Inferior parietal cortex (tissue), 1 donor: ENCODE measurements at regions not wholly inside any gene's neighbourhood (a gene's known extent, or its start where the extent isn't known, plus 50 kb on each side); places are given as distances from the start of the nearest gene placed in this dataset.
"Not testable (repeated sequence)": the region's sequence is repeated elsewhere in the genome, so short reads cannot be mapped to it uniquely, and the experiment has no call there.

Source experiments
- DNase-seq: peaks from one replicate; pipeline ENCODE4 v3.0.0-alpha.2; 2016; ENCODE audit errors: extremely low spot score

GRCh38 chr5:28328681-28329080 lies 1290.3 kb upstream of the CDH9 start:
- DNase-seq: no peak

DNA sequence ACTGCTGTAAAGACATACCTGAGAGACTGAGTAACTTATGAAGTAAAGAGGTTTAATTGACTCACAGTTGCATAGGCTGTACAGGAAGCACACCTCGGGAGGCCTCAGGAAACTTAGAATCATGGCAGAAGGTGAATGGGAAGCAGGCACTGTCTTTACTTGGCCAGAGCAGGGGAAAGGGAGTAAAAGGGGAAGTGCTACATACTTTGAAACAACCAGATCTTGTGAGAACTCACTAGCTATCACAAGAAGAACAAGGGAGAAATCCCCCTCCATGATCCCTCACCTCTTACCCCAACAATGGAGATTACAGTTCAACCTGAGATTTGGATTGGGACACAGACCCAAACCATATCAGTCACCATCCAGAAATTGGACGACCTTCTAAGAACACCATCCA lies 1285.8 kb upstream of the CDH9 start:
- DNase-seq: no peak

DNA sequence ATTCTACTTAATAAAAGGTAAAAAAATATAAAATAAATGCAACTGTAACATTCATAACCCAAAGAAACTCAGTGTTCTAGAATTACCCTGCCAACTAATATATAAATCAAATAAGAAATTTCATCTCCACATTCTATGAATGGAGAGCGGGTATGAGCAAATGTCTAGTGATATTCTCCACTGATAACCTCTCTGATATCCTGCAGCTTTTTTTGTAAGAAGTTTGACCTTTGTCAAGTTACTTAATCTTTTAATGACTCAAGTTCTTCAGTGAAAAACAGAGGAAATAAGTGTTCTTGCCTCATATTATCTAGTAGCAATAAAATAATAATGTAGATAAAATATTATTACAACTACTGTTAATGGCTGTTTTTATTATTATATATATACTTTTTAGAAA lies 1275.6 kb upstream of the CDH9 start:
- no peak for DNase-seq

DNA sequence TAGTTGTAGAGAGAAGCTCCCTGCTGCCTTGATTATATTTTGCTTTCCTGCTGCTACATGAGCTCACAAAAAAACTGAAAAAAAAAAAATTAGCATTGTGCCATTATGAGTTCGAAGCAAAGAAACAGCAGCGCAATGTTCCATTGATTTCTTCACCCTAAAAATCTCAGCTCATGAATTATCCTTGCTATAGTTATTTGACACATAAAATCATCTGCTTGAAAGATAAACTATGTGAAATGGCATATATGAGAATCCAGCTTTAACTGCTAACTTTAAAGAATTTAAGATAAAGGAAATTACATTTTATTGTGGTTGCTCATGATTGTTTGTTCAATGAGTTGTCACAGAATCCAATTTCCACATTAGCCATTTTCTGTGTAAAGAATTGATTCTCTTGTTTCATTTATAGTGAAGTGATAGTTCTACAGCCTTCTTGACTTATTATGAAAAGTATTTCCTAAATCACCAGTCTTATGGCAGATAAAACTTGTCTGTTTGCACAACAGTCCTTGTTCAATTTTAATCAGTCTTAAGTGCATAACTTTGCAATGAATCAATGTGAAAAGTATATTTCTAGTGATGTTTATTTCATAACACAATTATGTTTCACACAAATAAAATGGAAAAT lies 1275.0 kb upstream of the CDH9 start:
- no peak for DNase-seq

DNA sequence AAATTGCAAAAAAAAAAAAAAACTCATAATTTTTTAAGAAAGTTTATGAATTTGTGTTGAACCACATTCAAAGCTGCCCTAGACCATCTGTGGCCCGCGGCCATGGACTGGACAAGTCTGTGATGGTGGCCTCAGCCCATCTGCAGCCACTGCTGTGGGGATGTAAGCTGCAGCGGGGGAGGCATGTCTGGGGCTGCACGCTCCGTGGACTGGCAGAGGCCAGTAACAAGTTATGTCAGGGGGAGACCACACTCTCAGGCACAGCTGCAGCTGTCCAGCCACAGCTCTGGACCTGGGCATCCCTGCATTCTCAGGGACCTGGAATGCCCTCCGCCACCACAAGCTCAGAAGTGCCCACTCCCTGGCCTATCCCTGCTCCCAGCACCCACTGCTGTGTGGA lies 1272.3 kb upstream of the CDH9 start:
- DNase-seq: no peak

DNA sequence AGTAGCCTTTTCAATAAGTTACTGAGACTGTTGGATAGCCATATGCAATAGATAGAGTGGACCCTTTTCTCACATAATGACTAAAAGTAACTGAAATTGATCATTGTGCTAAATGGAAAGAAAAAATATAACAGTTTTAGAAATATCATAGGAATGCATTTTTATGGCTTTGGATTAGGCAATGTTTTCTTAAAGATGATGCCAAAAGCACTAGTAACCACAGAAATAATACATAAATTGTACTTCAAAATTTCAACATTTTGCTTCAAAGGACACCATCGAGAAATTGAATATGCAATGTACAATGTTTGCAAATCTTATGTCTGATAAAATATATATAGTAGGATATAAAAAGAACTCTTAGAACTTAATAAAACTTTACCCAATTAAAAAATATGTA lies 1267.5 kb upstream of the CDH9 start:
- no peak for DNase-seq

DNA sequence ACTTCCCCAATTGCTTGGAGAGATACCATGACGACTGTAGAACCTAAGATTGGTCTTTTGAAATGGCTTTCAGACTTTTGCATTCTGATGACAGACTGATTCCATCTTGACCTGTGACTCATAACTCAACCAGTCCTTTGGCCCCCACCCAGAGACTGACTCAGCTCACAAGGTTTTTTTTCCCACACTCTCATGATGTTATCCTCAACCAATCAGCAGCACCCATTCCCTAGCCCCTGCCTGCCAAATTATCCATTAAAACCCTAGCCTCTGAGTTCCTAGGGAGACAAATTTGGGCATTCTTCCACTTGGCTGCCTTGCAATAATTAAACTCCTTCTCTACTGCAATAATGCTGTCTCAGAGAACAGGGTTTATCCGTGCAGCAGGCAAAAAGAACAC lies 1263.3 kb upstream of the CDH9 start:
- no peak for DNase-seq

GRCh38 chr5:28296254-28297013 lies 1258.0 kb upstream of the CDH9 start:
- DNase-seq: no peak

GRCh38 chr5:28287021-28287420 lies 1248.6 kb upstream of the CDH9 start:
- not testable (repeated sequence) for DNase-seq

GRCh38 chr5:28286566-28286965 lies 1248.2 kb upstream of the CDH9 start:
- no peak for DNase-seq

GRCh38 chr5:28284788-28285187 lies 1246.4 kb upstream of the CDH9 start:
- no peak for DNase-seq

GRCh38 chr5:28281351-28281750 lies 1243.0 kb upstream of the CDH9 start:
- DNase-seq: no peak

GRCh38 chr5:28275931-28276330 lies 1237.5 kb upstream of the CDH9 start:
- no peak for DNase-seq

- DNase-seq: no peak
These were observed 1231.6 kb upstream of the CDH9 start for GRCh38 chr5:28269978-28270377.

- no peak for DNase-seq
These were observed 1227.5 kb upstream of the CDH9 start for GRCh38 chr5:28265877-28266276.

- no peak for DNase-seq
These were observed 1216.5 kb upstream of the CDH9 start for GRCh38 chr5:28254846-28255245.

DNA sequence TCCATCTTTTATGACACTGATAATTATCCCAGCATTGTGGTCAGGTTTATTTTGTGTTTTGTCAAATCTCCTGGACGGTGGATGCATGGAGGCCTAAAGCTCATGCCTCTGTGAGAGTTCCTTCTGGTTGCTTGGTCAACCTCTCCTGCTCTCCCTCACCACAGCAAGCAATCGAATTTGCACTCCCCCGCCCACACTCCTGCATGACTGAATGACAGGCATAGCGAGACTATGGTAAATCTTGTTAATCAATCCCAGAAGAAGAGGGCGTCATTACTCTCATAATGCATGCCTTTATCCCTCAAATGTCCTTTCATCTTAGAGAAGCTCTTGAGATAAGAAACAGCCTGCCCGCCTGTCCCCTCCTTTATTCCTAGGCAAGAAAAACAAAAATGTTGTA lies 1215.0 kb upstream of the CDH9 start:
- DNase-seq: no peak

DNA sequence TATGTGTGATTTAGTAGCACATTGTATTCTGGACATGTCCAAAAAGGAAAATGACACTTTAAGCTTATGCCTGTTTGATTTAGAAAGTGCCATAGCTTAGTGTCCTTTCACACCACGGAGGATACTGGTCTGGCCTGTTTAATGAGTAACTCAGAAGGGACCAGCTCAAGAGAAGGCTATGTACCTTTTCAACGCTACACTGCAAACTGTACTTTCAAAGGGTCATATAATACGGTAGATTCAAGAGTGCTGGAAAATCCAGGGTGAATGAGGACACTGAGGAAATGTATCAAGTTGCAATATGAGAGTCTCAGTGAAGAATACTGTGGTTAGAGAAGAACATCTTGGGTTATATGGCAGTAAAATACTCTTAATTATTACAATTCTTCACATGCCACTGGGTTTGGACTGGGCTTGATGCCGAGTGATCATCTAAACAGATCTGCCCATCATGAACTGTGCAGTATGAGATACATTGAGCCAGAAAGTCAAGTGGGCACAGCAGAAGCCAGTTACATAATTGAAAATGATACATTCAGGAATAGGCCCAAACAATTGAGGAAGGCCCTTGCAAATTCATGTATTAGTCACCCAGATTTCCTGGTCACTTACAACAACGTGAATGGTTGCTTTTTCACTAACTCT lies 1211.5 kb upstream of the CDH9 start:
- no peak for DNase-seq

DNA sequence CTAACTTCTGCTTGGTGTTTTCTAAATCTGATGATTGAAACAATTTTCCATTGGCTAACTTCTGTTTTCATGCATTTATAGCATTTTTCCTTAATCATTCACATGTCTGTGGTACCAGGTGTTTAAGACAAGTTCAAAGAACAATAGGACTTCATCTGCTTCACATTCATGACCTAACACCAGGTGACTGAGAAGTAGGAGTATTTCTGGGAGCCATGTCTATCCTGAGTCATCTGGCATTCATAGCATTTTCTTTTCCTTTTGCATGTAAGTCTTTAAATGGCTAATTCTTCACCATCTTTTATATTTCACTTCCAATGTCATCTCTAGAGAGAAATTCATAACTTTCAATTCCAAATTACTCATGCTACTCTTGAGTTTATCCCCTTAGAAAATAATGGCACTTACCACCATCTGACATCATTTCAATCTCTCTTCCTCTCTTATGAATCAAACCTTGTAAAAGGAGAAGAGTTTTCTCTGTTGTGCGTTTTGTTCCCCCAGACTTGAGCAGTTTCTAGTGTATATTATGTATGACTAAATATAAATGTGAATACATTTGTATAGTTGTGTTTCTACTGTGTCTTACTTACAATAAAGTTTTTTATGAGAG lies 1196.1 kb upstream of the CDH9 start:
- no peak for DNase-seq

- no peak for DNase-seq
These were observed 1188.0 kb upstream of the CDH9 start for GRCh38 chr5:28226407-28226806.

- DNase-seq: no peak
These were observed 1181.2 kb upstream of the CDH9 start for GRCh38 chr5:28219539-28219938.

DNA sequence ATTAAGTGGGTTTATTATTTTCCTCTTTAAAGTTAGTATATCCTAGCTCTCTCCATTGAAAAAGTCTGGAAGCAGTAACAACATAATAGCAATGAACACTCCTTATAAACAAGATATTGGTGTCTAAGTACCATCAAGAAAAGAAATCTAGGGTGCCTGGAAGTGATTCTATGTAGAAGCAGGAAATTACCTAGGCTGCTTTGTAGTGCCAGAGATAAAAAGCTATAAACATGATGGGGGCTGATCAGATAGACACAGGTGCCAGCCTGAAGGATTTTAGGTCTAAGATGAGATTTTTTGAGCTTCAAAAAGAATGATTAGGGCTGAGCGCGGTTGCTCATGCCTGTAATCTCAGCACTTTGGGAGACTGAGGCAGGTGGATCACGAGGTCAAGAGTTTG lies 1179.3 kb upstream of the CDH9 start:
- DNase-seq: no peak

DNA sequence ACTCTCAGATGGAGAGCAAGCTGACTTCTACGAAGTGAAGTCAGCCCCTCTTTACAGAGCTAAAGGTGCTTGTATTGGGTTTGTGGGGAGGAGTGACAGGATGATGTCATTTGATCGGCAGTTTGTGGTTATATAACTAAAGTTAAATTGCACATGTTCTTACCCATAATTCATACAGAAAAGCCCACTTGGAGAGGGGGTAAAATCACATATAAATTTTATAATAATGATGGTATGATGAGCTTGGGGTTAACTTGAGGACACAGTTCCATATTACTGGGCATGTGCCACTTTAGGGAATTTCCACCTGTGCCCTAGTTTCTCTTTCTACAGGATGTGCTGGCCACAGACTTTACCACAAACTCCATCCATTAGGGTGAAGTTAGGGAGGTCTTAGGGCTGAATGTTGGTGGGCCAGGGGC lies 1178.6 kb upstream of the CDH9 start:
- DNase-seq: no peak
